NCI-H460 (cell line): ENCODE measurements at regions not wholly inside any gene's neighbourhood (a gene's known extent, or its start where the extent isn't known, plus 50 kb on each side); places are given as distances from the start of the nearest gene placed in this dataset.

ENCODE experiments used
- DNase-seq: peaks from one replicate; pipeline ENCODE4 v3.0.0-alpha.2; 2016; ENCODE audit warnings: low read depth; ENCODE audit errors: extremely low read depth

- no peak for DNase-seq
These were observed 81.1 kb upstream of the DIO3 start for GRCh38 chr14:101480022-101480746.

- peak; percentile 5 for DNase-seq
These were observed 80.4 kb upstream of the DIO3 start for GRCh38 chr14:101480747-101481530.

- DNase-seq = no peak
These were observed 79.7 kb upstream of the DIO3 start for GRCh38 chr14:101481557-101481956.

DNA sequence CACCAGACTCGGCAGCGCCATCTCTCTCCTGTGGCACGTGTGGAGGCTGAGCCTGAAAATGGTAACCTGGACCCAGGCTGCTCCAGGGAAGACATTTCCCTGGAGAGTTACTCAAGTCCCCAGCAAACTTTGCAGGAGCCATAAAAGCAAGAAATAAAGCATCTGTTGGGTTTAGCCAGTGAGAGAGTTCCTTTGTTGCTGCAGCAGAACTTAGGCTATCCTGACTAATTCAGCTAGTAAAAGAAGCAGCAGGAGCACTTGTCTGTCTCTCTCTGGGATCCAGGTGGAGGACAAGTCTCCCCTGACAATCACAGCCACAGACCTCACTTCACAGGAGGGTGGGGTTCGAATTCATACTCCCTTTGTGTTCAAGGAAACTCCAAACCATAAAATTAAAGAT, 79.2 kb upstream of the DIO3 start:
- DNase-seq = no peak

DNA sequence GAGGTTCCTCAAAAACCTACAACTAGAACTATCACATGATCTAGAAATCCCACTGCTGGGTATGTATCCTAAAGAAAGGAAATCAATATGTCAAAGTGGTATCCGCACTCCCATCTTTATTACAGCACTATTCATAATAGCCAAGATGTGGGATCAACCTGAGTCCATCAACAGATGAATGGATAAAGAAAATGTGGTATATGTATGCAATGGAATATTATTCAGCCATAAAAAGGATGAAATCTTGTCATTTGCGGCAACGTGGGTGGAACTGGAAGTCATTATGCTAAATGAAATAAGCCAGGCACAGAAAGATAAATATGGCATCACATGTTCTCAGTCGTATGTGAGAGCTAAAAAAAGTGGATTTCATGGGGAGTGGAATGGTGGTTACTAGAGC, 77.5 kb upstream of the DIO3 start:
- DNase-seq = no peak

GRCh38 chr14:101489092-101489760, 72.1 kb upstream of the DIO3 start:
- DNase-seq = no peak

GRCh38 chr14:101490771-101491170, 70.5 kb upstream of the DIO3 start:
- no peak for DNase-seq

GRCh38 chr14:101491841-101492240, 69.5 kb upstream of the DIO3 start:
- no peak for DNase-seq

GRCh38 chr14:101492716-101493115, 68.6 kb upstream of the DIO3 start:
- no peak for DNase-seq

- no peak for DNase-seq
These were observed 66.5 kb upstream of the DIO3 start for GRCh38 chr14:101494826-101495225.

DNA sequence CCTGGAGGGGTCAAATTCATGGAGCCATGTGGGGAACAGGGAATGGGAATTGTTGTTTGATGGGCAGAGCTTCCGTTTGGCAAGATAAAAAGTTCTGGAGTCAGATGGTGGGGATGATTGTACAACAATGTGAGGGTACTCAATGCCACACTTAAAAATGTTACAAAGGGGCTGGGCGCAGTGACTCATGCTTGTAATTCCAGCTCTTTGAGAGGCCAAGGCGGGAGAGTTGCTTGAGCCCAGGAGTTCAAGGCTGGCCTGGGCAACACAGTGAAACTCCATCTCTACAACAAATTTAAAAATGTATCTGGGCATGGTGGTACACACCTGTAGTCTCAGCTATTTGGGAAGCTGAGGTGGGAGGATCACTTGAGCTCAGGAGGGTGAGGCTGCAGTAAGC, 66.0 kb upstream of the DIO3 start:
- no peak for DNase-seq

DNA sequence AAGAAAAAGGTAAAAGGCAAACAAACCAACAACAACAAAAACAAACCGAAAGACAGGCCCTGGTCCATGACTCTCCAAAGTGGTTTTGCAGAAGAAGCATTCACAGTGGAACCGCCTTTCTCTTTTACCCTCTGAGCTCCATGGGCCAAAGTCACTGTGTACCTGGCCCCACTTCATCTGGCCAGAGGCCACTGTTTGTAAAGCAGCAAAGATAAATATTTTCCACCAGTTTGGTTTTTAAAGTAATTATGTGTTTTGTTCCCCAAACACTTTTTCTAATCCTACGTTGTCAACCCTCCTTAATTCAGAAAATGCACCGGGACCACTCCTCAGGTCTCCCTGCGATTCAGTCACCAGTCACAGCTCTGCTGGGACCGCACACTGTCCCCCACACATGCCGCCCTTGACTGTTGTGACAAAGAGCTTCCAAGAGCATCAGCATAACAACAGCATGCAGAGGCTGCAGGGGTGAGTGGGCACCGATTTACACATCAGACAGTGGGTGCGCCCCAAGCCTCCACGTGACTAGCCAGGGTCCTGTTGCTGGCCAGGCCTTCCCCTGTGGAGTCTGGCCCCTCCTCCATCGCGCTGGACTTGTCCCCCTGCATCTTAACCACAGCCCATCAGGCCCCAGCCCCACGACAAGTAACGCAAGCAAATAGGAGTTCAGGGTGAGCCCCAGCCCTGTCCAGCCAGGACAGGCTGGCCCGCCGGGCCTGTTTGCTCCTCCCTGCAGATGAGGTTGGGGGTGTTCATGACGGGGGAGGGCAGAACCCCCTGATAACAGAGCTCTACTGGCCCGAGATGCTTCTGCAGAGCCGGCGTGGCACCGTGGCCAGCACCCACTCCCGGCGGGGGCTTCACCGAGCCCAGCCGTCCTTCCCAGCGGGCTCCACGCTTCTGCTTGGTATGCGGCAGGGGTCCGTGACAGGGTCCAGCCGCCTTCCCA, 65.2 kb upstream of the DIO3 start:
- DNase-seq = no peak

DNA sequence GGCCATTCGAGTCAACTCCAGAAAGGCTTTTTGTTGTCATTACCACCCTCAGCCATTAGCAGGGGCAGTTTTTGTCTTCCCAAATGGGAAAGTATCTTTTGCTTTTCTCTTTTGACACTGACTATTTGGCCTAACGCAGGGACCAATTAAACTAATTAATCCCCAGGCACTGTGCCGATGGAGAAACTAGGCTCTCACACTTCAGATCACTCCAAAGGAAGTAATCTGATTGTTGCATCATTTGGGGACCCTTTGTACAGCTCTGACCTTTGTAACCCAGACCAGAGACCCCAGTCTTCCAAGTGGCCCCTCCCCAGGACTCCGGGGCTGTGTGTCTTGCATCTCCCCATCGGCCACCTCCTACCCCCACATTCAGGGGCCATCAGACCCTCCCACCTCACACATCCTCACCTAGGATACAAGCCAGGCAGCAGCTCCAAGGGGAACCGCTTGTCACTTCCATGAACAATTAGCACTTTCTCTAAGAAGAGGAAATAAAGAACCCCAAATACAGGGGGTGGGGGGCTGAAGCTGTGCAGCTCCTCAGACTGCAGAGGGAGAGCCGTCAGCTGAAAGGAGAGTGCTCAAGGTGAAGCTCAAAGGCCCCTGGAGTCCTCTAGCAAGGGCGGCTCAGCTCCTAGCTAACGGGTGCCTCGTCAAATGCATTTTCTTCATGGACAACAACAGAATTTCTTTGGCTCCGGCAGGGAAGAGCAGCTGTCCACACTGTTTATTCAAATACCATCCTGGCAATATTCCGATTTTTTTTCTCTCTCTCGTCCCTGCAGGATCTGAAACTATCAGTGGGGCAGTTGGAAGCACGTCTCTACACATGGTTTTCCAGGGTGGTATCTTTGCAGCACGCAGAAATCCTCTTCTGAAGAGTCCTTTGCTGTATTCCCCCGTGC, 64.3 kb upstream of the DIO3 start:
- no peak for DNase-seq

- no peak for DNase-seq
These were observed 63.4 kb upstream of the DIO3 start for GRCh38 chr14:101497684-101498525.

DNA sequence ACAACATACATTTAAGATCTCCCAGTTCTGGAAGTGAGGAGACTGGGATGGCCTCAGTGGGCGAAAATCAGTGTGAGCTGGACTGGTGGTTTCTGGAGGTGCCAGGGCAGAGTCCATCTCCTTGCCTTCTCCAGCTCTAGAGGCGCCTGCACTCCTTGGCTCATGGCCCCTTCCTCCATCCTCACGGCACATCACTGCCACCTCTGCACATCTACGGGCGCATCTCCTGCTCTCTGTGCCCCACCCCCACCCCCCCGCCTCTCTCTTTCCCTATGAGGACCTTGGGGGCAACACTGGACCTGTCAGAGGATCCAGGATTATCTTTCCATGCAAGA, 62.8 kb upstream of the DIO3 start:
- no peak for DNase-seq

DNA sequence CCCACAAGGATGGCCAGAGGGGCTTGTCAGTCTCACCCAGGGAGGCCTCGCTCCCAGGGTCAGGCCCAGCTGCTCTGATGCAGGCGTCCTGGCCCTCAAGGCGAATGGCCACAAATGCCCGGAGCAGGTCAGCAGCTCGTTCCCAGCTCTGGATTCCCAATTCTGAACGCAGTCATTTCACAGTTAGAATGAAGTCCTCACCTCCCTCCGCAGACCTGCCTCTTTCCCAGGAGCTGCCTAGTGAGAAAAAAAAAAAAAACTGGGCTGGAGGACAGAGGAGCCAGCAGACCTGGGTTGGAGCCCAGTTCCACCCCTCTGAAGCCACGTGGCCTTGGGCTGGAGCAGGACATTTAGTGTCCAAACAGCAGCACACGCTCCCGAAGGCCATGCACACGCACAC, 62.2 kb upstream of the DIO3 start:
- no peak for DNase-seq

DNA sequence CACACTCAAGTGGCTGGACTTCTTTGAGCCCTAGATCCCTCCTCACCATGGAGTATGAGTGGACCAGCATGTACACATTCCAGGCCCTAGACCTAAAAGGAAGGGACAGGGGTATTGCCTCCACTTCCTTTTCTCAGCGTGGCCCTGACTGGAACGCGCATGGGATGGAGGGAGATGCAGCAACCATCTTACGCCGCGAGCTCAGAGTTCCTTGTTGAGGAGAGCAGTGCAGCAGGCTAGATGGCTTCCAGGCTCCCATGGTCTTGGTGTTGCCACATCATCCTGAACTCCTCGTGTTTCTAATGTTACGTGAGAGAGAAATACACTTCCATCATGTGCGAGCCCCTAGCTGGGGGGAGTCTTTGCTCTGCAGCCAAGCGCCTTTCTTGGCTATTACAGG, 61.8 kb upstream of the DIO3 start:
- DNase-seq = no peak

DNA sequence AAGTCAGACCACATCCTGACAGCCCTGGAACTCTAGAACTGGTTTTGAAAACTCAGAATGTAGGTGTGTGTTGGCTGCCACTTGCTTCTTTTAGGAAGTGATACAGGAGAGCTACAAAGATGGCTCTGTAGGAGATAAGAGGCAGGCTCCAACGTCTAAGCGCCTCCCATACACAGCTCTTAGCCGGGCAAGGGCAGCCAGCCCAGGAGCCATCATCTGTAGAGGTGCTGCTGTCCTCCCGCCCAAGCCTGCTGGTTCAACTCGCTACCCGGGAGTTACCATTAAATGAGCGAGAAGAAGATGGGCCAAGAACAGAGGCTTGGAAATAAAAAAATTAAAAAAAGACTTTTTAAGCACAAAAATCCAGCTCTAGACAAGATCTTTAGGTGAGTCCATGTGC, 61.2 kb upstream of the DIO3 start:
- DNase-seq = no peak

- no peak for DNase-seq
These were observed 60.6 kb upstream of the DIO3 start for GRCh38 chr14:101500681-101501080.
